Prostate gland (tissue), 2 donors: ENCODE measurements at regions not wholly inside any gene's neighbourhood (a gene's known extent, or its start where the extent isn't known, plus 50 kb on each side); places are given as distances from the start of the nearest gene placed in this dataset.

ENCODE experiments used
- CTCF ChIP-seq, 4 experiments: fragments of 200-600 bp in 2 of 4; fragments of 450-650 bp in 2 of 4; sonication (generic) in 2 of 4; IDR thresholded peaks; 1 replicate in 3 of 4; 2 replicates in 1 of 4; pipeline ENCODE4 v1.5.1; 2016 to 2019; ENCODE audit warnings: antibody characterized with exemption in 4 of 4, mild to moderate bottlenecking in 2 of 4, moderate library complexity in 2 of 4
- POLR2A ChIP-seq: fragments of 450-650 bp; IDR thresholded peaks from one replicate; pipeline ENCODE4 v1.6.1; 2016; ENCODE audit warnings: antibody characterized with exemption, mild to moderate bottlenecking
- POLR2AphosphoS5 ChIP-seq: sonication (generic); formaldehyde crosslinking; IDR thresholded peaks from one replicate; pipeline ENCODE4 v1.6.1; 2017; ENCODE audit warnings: antibody characterized with exemption

DNA sequence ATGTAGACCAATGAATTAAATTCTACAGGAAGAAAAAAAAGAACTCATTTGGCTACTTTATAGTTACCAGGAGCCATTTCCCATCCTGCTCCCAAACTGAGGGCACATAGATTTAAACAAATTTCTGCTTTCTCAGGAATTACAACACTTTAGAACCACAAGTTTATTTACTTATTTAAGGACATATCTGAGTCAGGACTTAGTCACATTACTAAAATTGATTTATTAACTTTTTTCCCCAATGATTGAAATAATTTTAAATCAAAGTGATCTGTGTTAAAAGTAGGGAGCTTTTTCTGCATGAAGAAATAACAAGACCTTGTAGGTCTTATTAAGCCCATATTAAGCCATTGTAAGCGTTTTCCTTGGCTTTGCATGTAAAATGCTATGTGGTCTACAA, 291.0 kb upstream of the HAND2 start:
- TF ChIP-seq CTCF (IDR thresholded peaks at IDR 0.05), result no peak
- TF ChIP-seq POLR2AphosphoS5, result no peak
- TF ChIP-seq POLR2A, result no peak
